GM12892 (cell line): ENCODE measurements at regions not wholly inside any gene's neighbourhood (a gene's known extent, or its start where the extent isn't known, plus 50 kb on each side); places are given as distances from the start of the nearest gene placed in this dataset.

ENCODE experiments used
- DNase-seq: peaks from one replicate; pipeline ENCODE4 v3.0.0; 2011; ENCODE audit not compliant: insufficient read length
- FAIRE-seq: peaks from 2 replicates; lab custom pipeline; 2011; peaks lifted over from hg19 to GRCh38; lab: Jason Lieb, UNC
- POLR2A ChIP-seq: IDR thresholded peaks from 2 replicates; pipeline ENCODE4 v1.6.1; 2011; ENCODE audit warnings: low read depth, low read length, control low read depth
- POLR2AphosphoS5 ChIP-seq: IDR thresholded peaks from 2 replicates; pipeline ENCODE4 v1.6.1; 2011; ENCODE audit warnings: low read depth, low read length, control low read depth
- TAF1 ChIP-seq: IDR thresholded peaks from 2 replicates; pipeline ENCODE4 v1.6.1; 2011; ENCODE audit warnings: low read depth, mild to moderate bottlenecking, control low read depth, low read length, borderline replicate concordance

DNA sequence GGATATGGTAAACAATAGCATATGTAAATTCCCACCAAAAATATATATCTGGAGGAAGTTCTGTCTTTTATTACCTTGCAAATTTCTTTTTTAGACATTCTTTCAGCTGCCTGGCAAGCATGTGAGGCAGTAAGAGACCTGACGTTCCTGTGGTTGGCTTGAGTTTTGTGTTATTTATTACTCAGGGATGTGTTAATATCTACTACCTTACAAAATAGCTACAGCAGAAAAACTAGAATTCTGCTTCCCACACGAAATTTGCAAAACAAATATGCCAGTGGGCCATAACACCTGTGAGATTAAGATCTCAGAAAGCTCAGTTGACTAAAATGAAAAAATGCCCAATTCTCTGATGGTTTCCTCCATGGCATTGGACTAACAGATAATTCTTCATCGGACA, 274.2 kb downstream of the TMEM167A start:
- FAIRE-seq, result no peak
- TF ChIP-seq TAF1 (no peak), POLR2A (no peak)

GRCh38 chr5:82800826-82801225, 276.4 kb downstream of the TMEM167A start:
- no peak for DNase-seq
- FAIRE-seq, result no peak
- no peak for TF ChIP-seq TAF1
- TF ChIP-seq POLR2AphosphoS5, result no peak
- TF ChIP-seq POLR2A, result no peak

More for the DNA sequence above, 274.2 kb downstream of the TMEM167A start:
- DNase-seq, result no peak

GRCh38 chr5:82799361-82800077, 277.7 kb downstream of the TMEM167A start:
- FAIRE-seq, result peak; percentile 36
- no peak for DNase-seq
- no peak for TF ChIP-seq POLR2A
- TF ChIP-seq TAF1, result no peak
- TF ChIP-seq POLR2AphosphoS5, result no peak

- FAIRE-seq (no peak), DNase-seq (no peak)
- TF ChIP-seq TAF1, result no peak
- TF ChIP-seq POLR2AphosphoS5, result no peak
- no peak for TF ChIP-seq POLR2A
Observed at GRCh38 chr5:82798676-82799075, 278.5 kb downstream of the TMEM167A start.

- DNase-seq, result no peak
- TF ChIP-seq TAF1, result no peak
- TF ChIP-seq POLR2A, result no peak
- no peak for TF ChIP-seq POLR2AphosphoS5
- FAIRE-seq, result no peak
Observed at GRCh38 chr5:82796643-82797416, 280.4 kb downstream of the TMEM167A start.

DNA sequence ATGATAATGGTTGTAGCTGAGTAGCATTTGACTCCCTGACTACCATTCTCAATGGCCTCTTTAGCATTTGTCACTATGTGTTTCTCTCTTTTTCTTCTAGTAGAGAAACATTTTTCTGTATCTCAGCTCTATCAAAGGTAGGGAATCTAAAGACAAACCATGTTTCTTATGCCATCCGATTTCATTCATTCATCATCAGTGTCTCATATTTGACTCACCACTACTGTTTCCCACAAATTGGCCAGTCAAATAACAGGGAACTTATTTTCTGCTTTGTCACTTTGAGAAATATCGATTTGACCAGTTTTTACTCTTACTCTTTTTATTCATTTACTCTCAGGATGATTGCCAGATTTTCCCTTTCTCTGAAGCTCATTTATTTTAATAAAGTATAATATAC, 282.3 kb downstream of the TMEM167A start:
- DNase-seq (no peak), FAIRE-seq (no peak)
- TF ChIP-seq POLR2AphosphoS5, result no peak
- TF ChIP-seq TAF1, result no peak
- TF ChIP-seq POLR2A, result no peak

- DNase-seq (no peak), FAIRE-seq (no peak)
- TF ChIP-seq POLR2A (no peak), TAF1 (no peak), POLR2AphosphoS5 (no peak)
Observed at GRCh38 chr5:82793808-82794419, 283.3 kb downstream of the TMEM167A start.

DNA sequence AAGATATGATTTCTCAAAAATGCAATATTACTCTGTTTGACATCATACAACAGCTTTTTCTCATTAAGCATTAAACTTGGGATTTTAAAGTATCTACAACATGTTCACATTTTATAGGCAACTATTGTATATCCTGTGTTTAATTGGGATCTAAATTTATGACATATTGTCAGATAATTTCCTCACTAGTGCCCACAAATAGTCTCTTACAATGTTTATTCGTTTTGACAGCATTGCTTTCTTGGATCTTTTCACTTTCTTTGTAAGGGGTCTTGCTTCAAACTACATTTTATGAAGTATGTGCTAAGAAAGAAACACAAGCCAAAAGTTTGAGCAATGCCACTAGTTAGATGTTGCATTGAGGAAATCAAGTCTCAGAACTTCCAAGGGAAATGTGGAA, 285.1 kb downstream of the TMEM167A start:
- DNase-seq, result no peak
- no peak for TF ChIP-seq TAF1
- no peak for FAIRE-seq

- no peak for TF ChIP-seq POLR2A
- no peak for TF ChIP-seq TAF1
- TF ChIP-seq POLR2AphosphoS5, result no peak
- no peak for DNase-seq
- no peak for FAIRE-seq
Observed at GRCh38 chr5:82789095-82789494, 288.1 kb downstream of the TMEM167A start.

GRCh38 chr5:82786748-82787147, 290.4 kb downstream of the TMEM167A start:
- no peak for TF ChIP-seq TAF1
- DNase-seq, result no peak
- no peak for FAIRE-seq

GRCh38 chr5:82785882-82786509, 291.2 kb downstream of the TMEM167A start:
- DNase-seq (no peak), FAIRE-seq (no peak)
- no peak for TF ChIP-seq POLR2A
- TF ChIP-seq TAF1, result no peak
- TF ChIP-seq POLR2AphosphoS5, result no peak
